GM18519 (cell line): ENCODE measurements at regions not wholly inside any gene's neighbourhood (a gene's known extent, or its start where the extent isn't known, plus 50 kb on each side); places are given as distances from the start of the nearest gene placed in this dataset.

Source experiments
- ATAC-seq: cut with Tn5 transposase; IDR thresholded peaks from one replicate; pipeline ENCODE4 v1.9.1; 2021; ENCODE audit warnings: mild to moderate bottlenecking, moderate library complexity; ENCODE audit not compliant: unreplicated experiment, low FRiP score

- no peak for ATAC-seq
Measured at GRCh38 chr2:222796413-222797103, 64.3 kb upstream of the ACSL3 start.

- peak; percentile 51 for ATAC-seq
Measured at GRCh38 chr2:222797261-222797660, 63.6 kb upstream of the ACSL3 start.

GRCh38 chr2:222797871-222798270 lies 63.0 kb upstream of the ACSL3 start:
- ATAC-seq, result no peak

- ATAC-seq, result no peak
Measured at GRCh38 chr2:222798528-222798927, 62.3 kb upstream of the ACSL3 start.

GRCh38 chr2:222799262-222799918 lies 61.4 kb upstream of the ACSL3 start:
- ATAC-seq, result no peak

- no peak for ATAC-seq
Measured at GRCh38 chr2:222802514-222803196, 58.2 kb upstream of the ACSL3 start.

- ATAC-seq, result no peak
Measured at GRCh38 chr2:222804351-222804750, 56.5 kb upstream of the ACSL3 start.

GRCh38 chr2:222805591-222806304 lies 55.1 kb upstream of the ACSL3 start:
- ATAC-seq, result no peak

GRCh38 chr2:222806526-222807137 lies 54.2 kb upstream of the ACSL3 start:
- no peak for ATAC-seq

- no peak for ATAC-seq
Measured at GRCh38 chr2:222807431-222807830, 53.4 kb upstream of the ACSL3 start.

- ATAC-seq, result no peak
Measured at GRCh38 chr2:222809582-222809981, 51.3 kb upstream of the ACSL3 start.

- ATAC-seq, result no peak
Measured at GRCh38 chr2:222810044-222810443, 50.8 kb upstream of the ACSL3 start.
